ENCODE measurements at regions not wholly inside any gene's neighbourhood (a gene's known extent, or its start where the extent isn't known, plus 50 kb on each side); places are given as distances from the start of the nearest gene placed in this dataset.

DNA sequence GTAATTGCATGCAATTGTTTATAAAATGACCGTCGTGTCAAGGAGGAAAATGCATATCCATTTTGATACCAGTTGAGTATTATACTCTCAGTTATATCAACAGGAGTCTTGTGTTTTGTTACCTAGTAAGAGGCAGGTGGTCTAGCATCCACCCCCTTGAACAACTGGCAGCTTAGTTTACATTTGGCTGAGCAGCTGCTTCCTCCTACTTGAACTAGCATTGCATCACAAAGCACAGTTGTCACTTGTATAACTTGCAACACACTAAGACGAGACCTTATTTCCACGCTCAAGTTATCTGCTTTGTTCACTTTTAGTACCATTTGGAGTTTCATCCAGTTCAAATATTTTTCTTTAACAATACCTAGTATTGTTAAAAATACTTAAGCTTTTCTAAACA, 75.4 kb upstream of the UBE2E3 start:
- H3K4me3 ChIP-seq (replicated peaks; ENCODE audit: low read depth, low read length): no peak overlapping the region
- TF ChIP-seq, protein P1, sequence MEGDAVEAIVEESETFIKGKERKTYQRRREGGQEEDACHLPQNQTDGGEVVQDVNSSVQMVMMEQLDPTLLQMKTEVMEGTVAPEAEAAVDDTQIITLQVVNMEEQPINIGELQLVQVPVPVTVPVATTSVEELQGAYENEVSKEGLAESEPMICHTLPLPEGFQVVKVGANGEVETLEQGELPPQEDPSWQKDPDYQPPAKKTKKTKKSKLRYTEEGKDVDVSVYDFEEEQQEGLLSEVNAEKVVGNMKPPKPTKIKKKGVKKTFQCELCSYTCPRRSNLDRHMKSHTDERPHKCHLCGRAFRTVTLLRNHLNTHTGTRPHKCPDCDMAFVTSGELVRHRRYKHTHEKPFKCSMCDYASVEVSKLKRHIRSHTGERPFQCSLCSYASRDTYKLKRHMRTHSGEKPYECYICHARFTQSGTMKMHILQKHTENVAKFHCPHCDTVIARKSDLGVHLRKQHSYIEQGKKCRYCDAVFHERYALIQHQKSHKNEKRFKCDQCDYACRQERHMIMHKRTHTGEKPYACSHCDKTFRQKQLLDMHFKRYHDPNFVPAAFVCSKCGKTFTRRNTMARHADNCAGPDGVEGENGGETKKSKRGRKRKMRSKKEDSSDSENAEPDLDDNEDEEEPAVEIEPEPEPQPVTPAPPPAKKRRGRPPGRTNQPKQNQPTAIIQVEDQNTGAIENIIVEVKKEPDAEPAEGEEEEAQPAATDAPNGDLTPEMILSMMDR (IDR thresholded peaks at IDR 0.05; ENCODE audit: low read depth, low read length, missing control alignments): no peak
- no peak for DNase-seq (ENCODE audit: extremely low read depth, low read depth)

DNA sequence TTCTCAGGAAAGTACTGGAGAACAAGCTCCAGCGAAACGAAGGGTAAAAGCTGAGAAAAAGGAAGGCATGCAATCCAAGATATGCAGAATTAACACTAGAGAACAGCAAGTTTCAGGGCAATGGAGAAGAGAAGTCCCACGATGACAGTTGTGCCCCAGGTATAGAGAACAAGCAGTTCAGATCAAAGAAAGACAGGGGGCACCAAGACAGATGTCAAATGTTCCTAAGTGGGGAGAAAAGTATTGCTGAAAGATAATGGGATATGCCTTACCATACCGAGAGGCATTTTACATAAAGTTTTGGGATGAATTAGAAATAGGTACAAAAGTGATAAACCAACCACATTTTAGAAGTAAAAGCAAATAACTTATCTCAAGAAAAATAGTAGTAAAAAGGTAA, 79.1 kb upstream of the UBE2E3 start:
- DNase-seq (ENCODE audit: extremely low read depth, low read depth): no peak
- TF ChIP-seq, protein P1 (IDR thresholded peaks at IDR 0.05; ENCODE audit: low read depth, low read length, missing control alignments): no peak
- no peak overlapping the region for H3K4me3 ChIP-seq (replicated peaks; ENCODE audit: low read depth, low read length)

DNA sequence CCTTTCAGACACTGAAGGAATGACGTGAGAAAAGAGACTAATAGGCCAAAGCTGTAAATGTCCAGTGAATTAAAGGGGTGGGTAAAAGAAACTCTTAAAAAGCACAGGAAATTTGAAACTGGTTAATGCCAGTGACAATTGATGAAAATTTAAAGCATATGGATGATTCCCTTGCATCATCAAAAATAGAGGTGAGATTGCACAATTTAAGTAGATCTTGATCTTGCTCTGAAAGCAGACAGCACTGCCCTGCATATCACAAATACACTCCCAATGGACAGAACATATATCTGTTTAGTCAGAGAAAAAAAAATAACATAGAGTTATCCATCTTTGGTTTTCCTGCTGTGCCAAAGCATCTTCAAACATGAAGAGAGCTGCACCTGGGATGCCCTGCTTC, 86.7 kb upstream of the UBE2E3 start:
- H3K4me3 ChIP-seq (replicated peaks; ENCODE audit: low read depth, low read length): no peak overlapping the region
- DNase-seq (ENCODE audit: extremely low read depth, low read depth): no peak
- TF ChIP-seq, protein P1 (IDR thresholded peaks at IDR 0.05; ENCODE audit: low read depth, low read length, missing control alignments): no peak

DNA sequence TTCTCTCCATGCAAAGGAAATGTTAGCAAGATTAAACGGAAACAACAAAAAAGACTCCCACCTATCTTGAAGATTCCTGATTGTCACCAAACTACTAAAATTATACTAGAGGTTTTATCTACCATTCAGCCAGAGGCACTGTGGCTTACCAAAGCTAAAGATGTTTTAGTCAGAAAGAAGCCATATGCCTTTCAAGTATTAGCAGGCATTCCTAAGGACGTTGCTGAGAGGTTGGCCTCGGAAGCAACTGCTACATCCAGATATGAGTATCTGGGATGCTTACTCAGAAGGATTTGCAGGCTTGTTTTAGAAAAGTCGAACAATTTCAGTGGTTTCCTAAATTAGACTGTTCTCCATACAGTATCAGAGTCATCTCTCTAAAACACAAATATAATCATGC, 88.3 kb upstream of the UBE2E3 start:
- TF ChIP-seq, protein P1 (IDR thresholded peaks at IDR 0.05; ENCODE audit: low read depth, low read length, missing control alignments): no peak
- no peak for DNase-seq (ENCODE audit: extremely low read depth, low read depth)
- no peak overlapping the region for H3K4me3 ChIP-seq (replicated peaks; ENCODE audit: low read depth, low read length)

DNA sequence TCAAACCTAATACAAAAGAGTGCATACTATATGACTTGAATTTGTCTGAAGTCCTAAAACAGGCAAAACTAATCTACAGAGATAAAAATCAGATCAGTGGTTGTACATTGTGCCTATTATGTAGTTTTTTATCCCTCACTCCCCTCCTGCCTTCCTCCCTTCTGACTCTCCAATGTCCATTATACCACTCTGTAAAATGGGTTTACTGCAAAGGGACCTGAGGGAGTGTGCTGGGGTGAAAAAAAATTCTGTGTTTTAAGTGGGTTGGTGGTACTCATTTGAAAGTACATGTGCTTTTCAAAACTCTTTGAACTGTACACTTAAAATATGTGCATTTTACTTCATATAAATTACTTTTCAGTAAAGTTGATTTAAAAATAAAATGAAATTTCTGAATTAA, 89.0 kb upstream of the UBE2E3 start:
- DNase-seq (ENCODE audit: extremely low read depth, low read depth): no peak
- H3K4me3 ChIP-seq (replicated peaks; ENCODE audit: low read depth, low read length): no peak overlapping the region
- TF ChIP-seq, protein P1 (IDR thresholded peaks at IDR 0.05; ENCODE audit: low read depth, low read length, missing control alignments): no peak

DNA sequence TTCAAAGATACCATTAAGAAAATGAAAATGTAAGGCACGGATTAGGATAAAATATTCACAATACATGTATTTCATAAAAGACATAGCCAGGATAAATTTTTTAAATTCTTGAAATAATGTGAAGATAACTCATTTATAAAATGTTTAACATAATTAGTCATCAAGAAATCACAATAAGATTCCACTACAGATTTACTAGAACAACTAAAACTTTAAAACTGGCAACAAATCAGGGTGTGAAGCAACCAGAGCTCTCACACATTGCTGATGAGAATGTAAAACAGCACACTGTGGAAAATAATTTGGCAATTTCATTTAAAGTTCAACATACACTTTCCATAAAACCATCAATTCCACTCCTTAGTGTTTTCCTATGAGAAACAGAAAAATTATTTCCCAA, 89.6 kb upstream of the UBE2E3 start:
- TF ChIP-seq, protein P1 (IDR thresholded peaks at IDR 0.05; ENCODE audit: low read depth, low read length, missing control alignments): no peak
- no peak for DNase-seq (ENCODE audit: extremely low read depth, low read depth)
- no peak overlapping the region for H3K4me3 ChIP-seq (replicated peaks; ENCODE audit: low read depth, low read length)

DNA sequence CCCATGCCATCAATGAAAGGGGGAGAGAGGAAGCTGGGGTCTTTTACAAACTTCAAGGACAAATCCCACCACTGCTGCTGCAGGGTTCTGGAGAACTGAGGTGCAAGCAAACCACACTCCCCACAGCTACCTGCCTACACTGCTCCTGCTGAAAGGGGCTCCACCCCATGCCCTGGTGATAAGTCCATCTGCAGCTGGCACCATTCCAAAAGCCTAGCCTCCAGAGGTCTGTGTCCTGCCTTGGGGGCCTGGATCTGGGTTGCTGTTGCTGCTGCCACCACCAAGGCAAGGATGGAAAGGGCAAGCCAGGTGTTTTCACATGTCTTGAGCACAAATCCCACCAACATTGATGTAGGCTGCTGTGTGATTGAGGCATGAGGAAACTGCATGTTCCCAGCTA, 97.4 kb upstream of the UBE2E3 start:
- TF ChIP-seq, protein P1 (IDR thresholded peaks at IDR 0.05; ENCODE audit: low read depth, low read length, missing control alignments): no peak
- H3K4me3 ChIP-seq (replicated peaks; ENCODE audit: low read depth, low read length): no peak overlapping the region

More for the DNA sequence above, 97.4 kb upstream of the UBE2E3 start:
- no peak for DNase-seq (ENCODE audit: extremely low read depth, low read depth)

Data from HFF-Myc (cell line).